OCI-LY1 (cell line): ENCODE measurements at regions not wholly inside any gene's neighbourhood (a gene's known extent, or its start where the extent isn't known, plus 50 kb on each side); places are given as distances from the start of the nearest gene placed in this dataset.

Source experiments
- H2AFZ ChIP-seq: fragments of 200-600 bp; sonication (generic), shearing (Covaris generic); 2 replicates; pipeline ENCODE4 v1.6.0; 2014; ENCODE audit warnings: antibody characterized with exemption, mild to moderate bottlenecking, low read length
- H3F3A ChIP-seq: fragments of 200-600 bp; sonication (generic), shearing (Covaris generic); 2 replicates; pipeline ENCODE4 v1.6.0; 2014; ENCODE audit warnings: mild to moderate bottlenecking, antibody characterized with exemption, low read length, moderate library complexity; ENCODE audit not compliant: insufficient read depth
- H3K27ac ChIP-seq: fragments of 200-600 bp; sonication (generic); 2 replicates; pipeline ENCODE4 v1.5.1; 2014; ENCODE audit warnings: low read length, mixed run types, mild to moderate bottlenecking, low read depth; ENCODE audit not compliant: poor library complexity, severe bottlenecking
- H3K27me3 ChIP-seq: fragments of 200-600 bp; sonication (generic); 2 replicates; pipeline ENCODE4 v1.6.0; 2014; ENCODE audit warnings: antibody characterized with exemption, mild to moderate bottlenecking, low read length, moderate library complexity; ENCODE audit not compliant: insufficient read depth
- H3K36me3 ChIP-seq: fragments of 200-600 bp; sonication (generic); 2 replicates; pipeline ENCODE4 v1.6.1; 2014; ENCODE audit warnings: mild to moderate bottlenecking, antibody characterized with exemption, low read length, moderate library complexity, mixed read lengths; ENCODE audit not compliant: insufficient read depth
- H3K4me1 ChIP-seq: fragments of 200-600 bp; sonication (generic); 2 replicates; pipeline ENCODE4 v1.5.1; 2014; ENCODE audit warnings: mild to moderate bottlenecking, low read length, moderate library complexity; ENCODE audit not compliant: insufficient read depth, severe bottlenecking
- H3K4me2 ChIP-seq: fragments of 200-600 bp; sonication (generic), shearing (Covaris generic); 2 replicates; pipeline ENCODE4 v1.6.1; 2014; ENCODE audit warnings: low read length
- H3K4me3 ChIP-seq: fragments of 200-600 bp; sonication (generic); 2 replicates; pipeline ENCODE4 v1.5.1; 2014; ENCODE audit warnings: low read length, low read depth, mild to moderate bottlenecking, mixed read lengths; ENCODE audit not compliant: poor library complexity, severe bottlenecking
- H3K79me2 ChIP-seq: fragments of 200-600 bp; shearing (Covaris generic); 2 replicates; pipeline ENCODE4 v1.6.1; 2016; ENCODE audit warnings: mixed run types, low read length, mixed read lengths; ENCODE audit not compliant: insufficient read depth
- H3K9ac ChIP-seq: fragments of 200-600 bp; sonication (generic), shearing (Covaris generic); 2 replicates; pipeline ENCODE4 v1.6.1; 2014; ENCODE audit warnings: mild to moderate bottlenecking, low read length, mixed read lengths
- H3K9me2 ChIP-seq: fragments of 200-600 bp; sonication (generic), shearing (Covaris generic); 2 replicates; pipeline ENCODE4 v1.6.1; 2014; ENCODE audit warnings: low read depth, mild to moderate bottlenecking, low read length, mixed read lengths
- H3K9me3 ChIP-seq: fragments of 200-600 bp; shearing (Covaris generic); 2 replicates; pipeline ENCODE4 v1.6.1; 2014; ENCODE audit warnings: low read length, mixed read lengths
- H4K20me1 ChIP-seq: fragments of 200-600 bp; sonication (generic), shearing (Covaris generic); 2 replicates; pipeline ENCODE4 v1.6.0; 2016; ENCODE audit warnings: mild to moderate bottlenecking, low read length; ENCODE audit not compliant: insufficient read depth
- EZH2 ChIP-seq: fragments of 200-600 bp; sonication (generic), shearing (Covaris generic); IDR thresholded peaks from 2 replicates; pipeline ENCODE4 v1.8.0; 2017; ENCODE audit warnings: borderline replicate concordance, mixed run types, mild to moderate bottlenecking, antibody characterized with exemption, low read length, moderate library complexity, mixed read lengths
- TF ChIP-seq, protein P1 (sequence below): fragments of 200-600 bp; sonication (generic), shearing (Covaris generic); IDR thresholded peaks from 2 replicates; pipeline ENCODE4 v1.5.1; 2017; ENCODE audit warnings: mild to moderate bottlenecking, antibody characterized with exemption, low read length, moderate library complexity, mixed read lengths

GRCh38 chr14:106038263-106038662, 511.9 kb downstream of the TMEM121 start:
- no peaks in the 10 kb centered on the region for H3K9me3 ChIP-seq

DNA sequence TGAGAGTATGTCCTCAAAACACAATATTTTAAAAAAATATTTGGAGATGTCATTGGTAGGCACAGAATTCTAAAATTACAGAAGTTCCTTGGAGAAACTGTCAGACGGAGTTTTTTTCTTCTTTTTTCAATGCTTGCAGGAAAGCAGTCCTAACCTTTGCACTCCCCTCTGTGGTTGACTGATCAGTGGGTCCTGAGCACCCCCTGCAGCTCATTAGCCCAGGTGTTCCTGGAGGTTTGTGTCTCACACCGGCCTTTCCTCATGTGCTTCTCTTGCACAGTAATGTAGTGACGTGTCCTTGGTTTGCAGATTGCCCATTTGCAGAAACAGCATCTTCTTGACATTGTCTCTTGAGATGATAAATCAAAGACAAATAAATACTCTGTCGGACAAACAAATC, 513.0 kb downstream of the TMEM121 start:
- Histone ChIP-seq H3K9me3 (no peaks in the 10 kb centered on the region), H3K79me2 (no peaks in the 10 kb centered on the region), H3K9me2 (no peaks in the 10 kb centered on the region), H3K4me2 (no peak overlapping the region), H3K27ac (no peak overlapping the region), H3K9ac (no peak overlapping the region), H2AFZ (no peak overlapping the region), H3K36me3 (no peaks in the 10 kb centered on the region), H3K4me1 (no peaks in the 10 kb centered on the region), H3F3A (no peaks in the 10 kb centered on the region), H4K20me1 (no peaks in the 10 kb centered on the region), H3K27me3 (no peaks in the 10 kb centered on the region), H3K4me3 (no peak overlapping the region)
- TF ChIP-seq EZH2 = no peak
- TF ChIP-seq, protein P1, sequence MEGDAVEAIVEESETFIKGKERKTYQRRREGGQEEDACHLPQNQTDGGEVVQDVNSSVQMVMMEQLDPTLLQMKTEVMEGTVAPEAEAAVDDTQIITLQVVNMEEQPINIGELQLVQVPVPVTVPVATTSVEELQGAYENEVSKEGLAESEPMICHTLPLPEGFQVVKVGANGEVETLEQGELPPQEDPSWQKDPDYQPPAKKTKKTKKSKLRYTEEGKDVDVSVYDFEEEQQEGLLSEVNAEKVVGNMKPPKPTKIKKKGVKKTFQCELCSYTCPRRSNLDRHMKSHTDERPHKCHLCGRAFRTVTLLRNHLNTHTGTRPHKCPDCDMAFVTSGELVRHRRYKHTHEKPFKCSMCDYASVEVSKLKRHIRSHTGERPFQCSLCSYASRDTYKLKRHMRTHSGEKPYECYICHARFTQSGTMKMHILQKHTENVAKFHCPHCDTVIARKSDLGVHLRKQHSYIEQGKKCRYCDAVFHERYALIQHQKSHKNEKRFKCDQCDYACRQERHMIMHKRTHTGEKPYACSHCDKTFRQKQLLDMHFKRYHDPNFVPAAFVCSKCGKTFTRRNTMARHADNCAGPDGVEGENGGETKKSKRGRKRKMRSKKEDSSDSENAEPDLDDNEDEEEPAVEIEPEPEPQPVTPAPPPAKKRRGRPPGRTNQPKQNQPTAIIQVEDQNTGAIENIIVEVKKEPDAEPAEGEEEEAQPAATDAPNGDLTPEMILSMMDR = peak; percentile 75

More at GRCh38 chr14:106038263-106038662, 511.9 kb downstream of the TMEM121 start:
- no peaks in the 10 kb centered on the region for H4K20me1 ChIP-seq
- H3K27ac ChIP-seq = no peak overlapping the region
- no peak overlapping the region for H3K9ac ChIP-seq
- H3K9me2 ChIP-seq = no peaks in the 10 kb centered on the region
- H3K79me2 ChIP-seq = no peaks in the 10 kb centered on the region
- H2AFZ ChIP-seq = no peak overlapping the region
- no peak for TF ChIP-seq EZH2
- TF ChIP-seq, protein P1 = no peak
- H3K4me2 ChIP-seq = no peak overlapping the region
- no peaks in the 10 kb centered on the region for H3K36me3 ChIP-seq
- no peaks in the 10 kb centered on the region for H3F3A ChIP-seq
- no peaks in the 10 kb centered on the region for H3K4me1 ChIP-seq
- H3K27me3 ChIP-seq = no peaks in the 10 kb centered on the region
- no peak overlapping the region for H3K4me3 ChIP-seq

DNA sequence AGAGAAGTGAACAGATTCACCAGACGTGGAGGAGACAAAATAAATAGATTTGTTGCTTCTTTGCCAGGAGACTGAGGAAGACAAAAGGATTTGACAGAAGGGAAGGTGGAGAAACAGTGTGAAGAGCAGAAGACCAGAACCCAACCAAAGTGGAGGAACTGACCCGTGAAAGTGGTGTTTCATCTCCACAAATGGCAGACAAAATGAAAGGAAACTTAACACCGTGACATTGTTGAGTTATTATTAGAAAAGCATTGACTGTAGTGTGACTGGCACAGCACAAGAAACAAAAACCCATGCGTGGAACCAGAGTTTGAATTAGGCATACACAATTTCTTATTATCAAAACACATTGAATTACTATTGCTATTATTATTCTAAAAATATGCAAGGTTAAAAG, 518.1 kb downstream of the TMEM121 start:
- no peak overlapping the region for H3K4me3 ChIP-seq
- no peak overlapping the region for H3K9ac ChIP-seq

More for the DNA sequence above, 518.1 kb downstream of the TMEM121 start:
- Histone ChIP-seq H4K20me1 (no peaks in the 10 kb centered on the region), H3K36me3 (no peaks in the 10 kb centered on the region), H2AFZ (no peak overlapping the region), H3K4me2 (no peak overlapping the region), H3F3A (no peaks in the 10 kb centered on the region), H3K79me2 (no peaks in the 10 kb centered on the region), H3K27ac (no peak overlapping the region), H3K9me2 (no peaks in the 10 kb centered on the region), H3K4me1 (no peaks in the 10 kb centered on the region), H3K27me3 (no peaks in the 10 kb centered on the region), H3K9me3 (no peaks in the 10 kb centered on the region)
- no peak for TF ChIP-seq EZH2
- TF ChIP-seq, protein P1 = no peak
